IMR-90 (cell line): ENCODE measurements at regions not wholly inside any gene's neighbourhood (a gene's known extent, or its start where the extent isn't known, plus 50 kb on each side); places are given as distances from the start of the nearest gene placed in this dataset.

Experiments
- ATAC-seq: fragments of 200-7000 bp; cut with Tn5 transposase; 2 replicates; pipeline ENCODE4 v1.9.1; 2020; ENCODE audit warnings: low read depth, mild to moderate bottlenecking, moderate library complexity
- BruUV-seq: library from RNA; stranded (reverse); fragments of 400-500 nt; replicated peaks from 2 replicates; lab custom pipeline; 2021; lab: Mats Ljungman, UMichigan
- CTCF ChIA-PET: fragments of 300-600 bp; formaldehyde crosslinking; extraction: SDS; loops from one replicate; lab custom pipeline; 2021; ENCODE audit warnings: antibody characterized with exemption; lab: Yijun Ruan, JAX
- POLR2A ChIA-PET: fragments of 300-600 bp; sonication (Branson Sonifier 250); formaldehyde crosslinking; loops from one replicate; lab custom pipeline; 2022; ENCODE audit warnings: antibody characterized with exemption; ENCODE audit not compliant: unreplicated experiment; lab: Charles Lee
- DNase-seq: peaks from one replicate; pipeline ENCODE4 v3.0.0; 2013
- H2AFZ ChIP-seq: replicated peaks from 2 replicates; pipeline ENCODE3; 2013; ENCODE audit warnings: low read length, mild to moderate bottlenecking; ENCODE audit not compliant: poor library complexity
- H2AK5ac ChIP-seq: 2 replicates; pipeline ENCODE4 v1.6.1; 2013; ENCODE audit warnings: low read depth, low read length, inconsistent platforms
- H2AK9ac ChIP-seq: replicated peaks from 2 replicates; pipeline ENCODE3; 2013; ENCODE audit warnings: mild to moderate bottlenecking, low read depth, low read length, moderate library complexity; ENCODE audit not compliant: poor library complexity
- H2BK120ac ChIP-seq: 2 replicates; pipeline ENCODE4 v1.6.1; 2013; ENCODE audit warnings: low read depth, low read length, inconsistent platforms
- H2BK15ac ChIP-seq: 3 replicates; pipeline ENCODE4 v1.6.1; 2013; ENCODE audit warnings: low read depth, low read length, inconsistent platforms
- H2BK20ac ChIP-seq: 2 replicates; pipeline ENCODE4 v1.6.1; 2013; ENCODE audit warnings: low read depth, mild to moderate bottlenecking, inconsistent platforms, low read length, moderate library complexity
- H2BK5ac ChIP-seq: 2 replicates; pipeline ENCODE4 v1.6.1; 2013; ENCODE audit warnings: mild to moderate bottlenecking, low read depth, low read length, inconsistent platforms; ENCODE audit not compliant: poor library complexity, severe bottlenecking
- H3K14ac ChIP-seq: replicated peaks from 2 replicates; pipeline ENCODE4 v1.6.1; 2013; ENCODE audit warnings: low read depth, low read length, inconsistent platforms
- H3K18ac ChIP-seq: 2 replicates; pipeline ENCODE4 v1.6.1; 2013; ENCODE audit warnings: low read depth, low read length, control low read depth
- H3K23ac ChIP-seq: 2 replicates; pipeline ENCODE4 v1.6.1; 2013; ENCODE audit warnings: low read depth, low read length, inconsistent platforms
- H3K27ac ChIP-seq: 2 replicates; pipeline ENCODE4 v1.5.1; 2013; ENCODE audit warnings: mild to moderate bottlenecking, control low read depth, low read length; ENCODE audit not compliant: insufficient read depth
- H3K27me3 ChIP-seq: 2 replicates; pipeline ENCODE4 v1.6.1; 2013; ENCODE audit warnings: low read length; ENCODE audit not compliant: control insufficient read depth, insufficient read depth
- H3K36me3 ChIP-seq: 2 replicates; pipeline ENCODE4 v1.6.1; 2013; ENCODE audit warnings: low read length, mixed read lengths; ENCODE audit not compliant: control insufficient read depth, insufficient read depth
- H3K4ac ChIP-seq: 2 replicates; pipeline ENCODE4 v1.6.1; 2013; ENCODE audit warnings: low read depth, low read length, inconsistent platforms
- H3K4me1 ChIP-seq: 2 replicates; pipeline ENCODE4 v1.6.1; 2013; ENCODE audit warnings: low read length, mixed read lengths; ENCODE audit not compliant: control insufficient read depth, insufficient read depth
- H3K4me2 ChIP-seq: 2 replicates; pipeline ENCODE4 v1.6.1; 2013; ENCODE audit warnings: low read depth, mild to moderate bottlenecking, control low read depth, low read length, moderate library complexity
- H3K4me3 ChIP-seq: 2 replicates; pipeline ENCODE4 v1.5.1; 2013; ENCODE audit warnings: low read depth, mild to moderate bottlenecking, control low read depth, low read length, moderate library complexity; ENCODE audit not compliant: insufficient read depth
- H3K56ac ChIP-seq: 2 replicates; pipeline ENCODE4 v1.6.1; 2013; ENCODE audit warnings: low read length, inconsistent platforms; ENCODE audit not compliant: insufficient read depth; ENCODE audit errors: extremely low read depth
- H3K79me1 ChIP-seq, 2 experiments: 2 replicates each; pipeline ENCODE4 v1.6.1; 2013; ENCODE audit warnings: low read length in 2 of 2, inconsistent platforms in 1 of 2, low read depth in 1 of 2
- H3K9ac ChIP-seq: 2 replicates; pipeline ENCODE4 v1.6.1; 2013; ENCODE audit warnings: low read depth, low read length, control low read depth
- H3K9me1 ChIP-seq: 2 replicates; pipeline ENCODE4 v1.6.1; 2013; ENCODE audit warnings: low read length, inconsistent platforms; ENCODE audit not compliant: insufficient read depth
- H3K9me3 ChIP-seq: 2 replicates; pipeline ENCODE4 v1.6.1; 2013; ENCODE audit warnings: low read length; ENCODE audit not compliant: control insufficient read depth, insufficient read depth
- H4K20me1 ChIP-seq: 2 replicates; pipeline ENCODE4 v1.6.1; 2013; ENCODE audit warnings: low read length, inconsistent platforms; ENCODE audit not compliant: insufficient read depth
- H4K5ac ChIP-seq: 2 replicates; pipeline ENCODE4 v1.6.1; 2013; ENCODE audit warnings: mild to moderate bottlenecking, low read depth, low read length, control low read depth
- H4K8ac ChIP-seq, 2 experiments: 2 replicates each; pipeline ENCODE4 v1.6.1; 2013; ENCODE audit warnings: low read depth in 2 of 2, low read length in 2 of 2, control low read depth in 1 of 2, inconsistent platforms in 1 of 2
- H4K91ac ChIP-seq: 2 replicates; pipeline ENCODE4 v1.6.1; 2013; ENCODE audit warnings: low read depth, low read length, inconsistent platforms; ENCODE audit not compliant: insufficient read depth
- BHLHE40 ChIP-seq: fragments of 150-350 bp; IDR thresholded peaks from 2 replicates; pipeline ENCODE4 v1.6.1; 2016; ENCODE audit warnings: mild to moderate bottlenecking, low read depth, low read length
- CEBPB ChIP-seq: IDR thresholded peaks from 2 replicates; pipeline ENCODE4 v1.6.1; 2012; ENCODE audit warnings: low read depth, low read length, improper control_type of control experiment
- CHD1 ChIP-seq: IDR thresholded peaks from 2 replicates; pipeline ENCODE4 v1.6.1; 2012; ENCODE audit warnings: low read depth, low read length, improper control_type of control experiment
- FOS ChIP-seq: fragments of 150-350 bp; IDR thresholded peaks from 2 replicates; pipeline ENCODE4 v1.6.1; 2016; ENCODE audit warnings: low read depth, low read length
- MAFK ChIP-seq: IDR thresholded peaks from 2 replicates; pipeline ENCODE4 v1.6.1; 2012; ENCODE audit warnings: low read depth, low read length, improper control_type of control experiment
- MAZ ChIP-seq: IDR thresholded peaks from 2 replicates; pipeline ENCODE4 v1.6.1; 2012; ENCODE audit warnings: low read depth, mild to moderate bottlenecking, low read length, improper control_type of control experiment, moderate library complexity, borderline replicate concordance
- MXI1 ChIP-seq: IDR thresholded peaks from 2 replicates; pipeline ENCODE4 v1.6.1; 2012; ENCODE audit warnings: low read depth, mild to moderate bottlenecking, low read length, moderate library complexity, borderline replicate concordance
- NFE2L2 ChIP-seq: fragments of 150-350 bp; IDR thresholded peaks from 2 replicates; pipeline ENCODE4 v1.6.1; 2016; ENCODE audit warnings: low read depth, mild to moderate bottlenecking, low read length
- POLR2A ChIP-seq: IDR thresholded peaks from 2 replicates; pipeline ENCODE4 v1.6.1; 2012; ENCODE audit warnings: mild to moderate bottlenecking, low read depth, low read length
- RAD21 ChIP-seq: IDR thresholded peaks from 2 replicates; pipeline ENCODE4 v1.6.1; 2012; ENCODE audit warnings: low read length, improper control_type of control experiment
- RCOR1 ChIP-seq: IDR thresholded peaks from 2 replicates; pipeline ENCODE4 v1.6.1; 2012; ENCODE audit warnings: mild to moderate bottlenecking, low read length, improper control_type of control experiment; ENCODE audit not compliant: insufficient replicate concordance
- RFX5 ChIP-seq: IDR thresholded peaks from 2 replicates; pipeline ENCODE4 v1.8.0; 2012; ENCODE audit warnings: low read depth, mild to moderate bottlenecking, low read length, moderate library complexity
- SMC3 ChIP-seq: fragments of 150-350 bp; IDR thresholded peaks from 2 replicates; pipeline ENCODE4 v1.6.1; 2016; ENCODE audit warnings: low read depth, mild to moderate bottlenecking, antibody characterized with exemption, low read length, moderate library complexity
- WGBS, 2 experiments: methylation state at CpG; one replicate each; pipeline versions ENCODE4 v1.1.5 to v1.1.7; 2013; ENCODE audit warnings: missing lambda C conversion rate in 2 of 2; ENCODE audit not compliant: insufficient read length in 1 of 2; ENCODE audit errors: extremely low coverage in 2 of 2; 5-methylcytosine and 5-hydroxymethylcytosine counted together
- dilution Hi-C: fragments of 300-500 bp; cut with HindIII; formaldehyde crosslinking; loops from one replicate; pipeline ENCODE4 v1.14.3; 2018; ENCODE audit warnings: low sequenced_read_pairs; ENCODE audit not compliant: unreplicated experiment
- in situ Hi-C: fragments of 300-500 bp; cut with MboI; formaldehyde crosslinking; loops from 3 replicates; pipeline ENCODE4 v1.14.3; 2019; ENCODE audit warnings: low sequenced_read_pairs, inconsistent platforms, mixed read lengths
- intact Hi-C: fragments of 100-400 bp; cut with micrococcal nuclease; formaldehyde crosslinking; loops from 2 replicates; pipeline ENCODE4 v1.10.0; 2022
- TF ChIP-seq, protein P1 (sequence below): fragments of 150-350 bp; IDR thresholded peaks from 2 replicates; pipeline ENCODE4 v1.6.1; 2017; ENCODE audit warnings: mild to moderate bottlenecking, antibody characterized with exemption, low read length, low read depth
- TF ChIP-seq, protein P2 (sequence below): conservative IDR thresholded peaks from 2 replicates; pipeline ENCODE4 v1.5.1; 2012; ENCODE audit warnings: mild to moderate bottlenecking, low read depth, low read length, improper control_type of control experiment
- TF ChIP-seq, protein P3 (sequence below): fragments of 150-350 bp; IDR thresholded peaks from 2 replicates; pipeline ENCODE4 v1.6.1; 2016; ENCODE audit warnings: low read depth, mild to moderate bottlenecking, low read length, moderate library complexity, borderline replicate concordance

DNA sequence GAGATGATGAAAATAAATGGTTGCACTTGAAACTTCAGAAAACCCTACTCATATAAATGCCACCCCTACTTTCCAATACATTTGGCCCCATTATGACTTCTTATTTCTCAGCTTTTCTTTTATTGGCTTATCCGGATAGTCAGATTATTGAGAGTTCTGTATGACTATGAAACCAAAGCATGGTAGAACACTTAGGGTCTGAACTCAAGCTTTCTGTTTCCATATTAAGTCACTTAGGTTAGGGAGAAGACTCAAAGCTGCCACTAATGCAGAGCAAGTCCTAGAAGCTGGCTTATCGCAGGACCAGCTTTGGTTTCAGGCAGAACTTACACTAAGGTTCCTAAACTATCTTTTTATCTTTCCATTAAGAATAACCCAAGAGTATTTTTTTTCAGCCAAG, 229.9 kb upstream of the CPEB2 start:
- Histone ChIP-seq H3K4me1 (no peaks in the 10 kb centered on the region), H3K4me2 (no peak overlapping the region), H4K20me1 (no peaks in the 10 kb centered on the region), H3K27me3 (no peaks in the 10 kb centered on the region), H2AFZ (no peak overlapping the region), H4K8ac (no peak overlapping the region), H3K4ac (no peak overlapping the region), H3K79me1 (no peaks in the 10 kb centered on the region), H2AK5ac (no peak overlapping the region), H4K91ac (no peak overlapping the region), H4K5ac (no peak overlapping the region), H3K14ac (no peak overlapping the region), H3K36me3 (no peaks in the 10 kb centered on the region), H3K9ac (no peak overlapping the region), H3K18ac (no peak overlapping the region), H3K23ac (no peak overlapping the region), H2BK15ac (no peak overlapping the region), H2AK9ac (no peak overlapping the region), H3K27ac (no peak overlapping the region), H3K56ac (no peak overlapping the region), H2BK20ac (no peak overlapping the region), H3K9me1 (no peaks in the 10 kb centered on the region), H3K4me3 (no peak overlapping the region), H3K9me3 (no peaks in the 10 kb centered on the region), H2BK5ac (no peak overlapping the region), H2BK120ac (no peak overlapping the region)
- DNase-seq (no peak), ATAC-seq (no peak)
- dilution Hi-C loops, result no loop called here
- no CpG with 5 or more reads among the region's 2 CpGs for WGBS, 2 experiments
- ChIA-PET CTCF (no interaction called here), POLR2A (no interaction called here)
- BruUV-seq, result no TSS peak
- intact Hi-C loops, result no loop called here
- in situ Hi-C loops, result no loop called here
- TF ChIP-seq, protein P1, sequence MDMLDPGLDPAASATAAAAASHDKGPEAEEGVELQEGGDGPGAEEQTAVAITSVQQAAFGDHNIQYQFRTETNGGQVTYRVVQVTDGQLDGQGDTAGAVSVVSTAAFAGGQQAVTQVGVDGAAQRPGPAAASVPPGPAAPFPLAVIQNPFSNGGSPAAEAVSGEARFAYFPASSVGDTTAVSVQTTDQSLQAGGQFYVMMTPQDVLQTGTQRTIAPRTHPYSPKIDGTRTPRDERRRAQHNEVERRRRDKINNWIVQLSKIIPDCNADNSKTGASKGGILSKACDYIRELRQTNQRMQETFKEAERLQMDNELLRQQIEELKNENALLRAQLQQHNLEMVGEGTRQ, result no peak
- TF ChIP-seq RCOR1 (no peak), MAFK (no peak), CEBPB (no peak), SMC3 (no peak), NFE2L2 (no peak), RAD21 (no peak), CHD1 (no peak), BHLHE40 (no peak), RFX5 (no peak), FOS (no peak), POLR2A (no peak), MXI1 (no peak), MAZ (no peak)
- TF ChIP-seq, protein P2, sequence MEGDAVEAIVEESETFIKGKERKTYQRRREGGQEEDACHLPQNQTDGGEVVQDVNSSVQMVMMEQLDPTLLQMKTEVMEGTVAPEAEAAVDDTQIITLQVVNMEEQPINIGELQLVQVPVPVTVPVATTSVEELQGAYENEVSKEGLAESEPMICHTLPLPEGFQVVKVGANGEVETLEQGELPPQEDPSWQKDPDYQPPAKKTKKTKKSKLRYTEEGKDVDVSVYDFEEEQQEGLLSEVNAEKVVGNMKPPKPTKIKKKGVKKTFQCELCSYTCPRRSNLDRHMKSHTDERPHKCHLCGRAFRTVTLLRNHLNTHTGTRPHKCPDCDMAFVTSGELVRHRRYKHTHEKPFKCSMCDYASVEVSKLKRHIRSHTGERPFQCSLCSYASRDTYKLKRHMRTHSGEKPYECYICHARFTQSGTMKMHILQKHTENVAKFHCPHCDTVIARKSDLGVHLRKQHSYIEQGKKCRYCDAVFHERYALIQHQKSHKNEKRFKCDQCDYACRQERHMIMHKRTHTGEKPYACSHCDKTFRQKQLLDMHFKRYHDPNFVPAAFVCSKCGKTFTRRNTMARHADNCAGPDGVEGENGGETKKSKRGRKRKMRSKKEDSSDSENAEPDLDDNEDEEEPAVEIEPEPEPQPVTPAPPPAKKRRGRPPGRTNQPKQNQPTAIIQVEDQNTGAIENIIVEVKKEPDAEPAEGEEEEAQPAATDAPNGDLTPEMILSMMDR, result no peak
- TF ChIP-seq, protein P3, sequence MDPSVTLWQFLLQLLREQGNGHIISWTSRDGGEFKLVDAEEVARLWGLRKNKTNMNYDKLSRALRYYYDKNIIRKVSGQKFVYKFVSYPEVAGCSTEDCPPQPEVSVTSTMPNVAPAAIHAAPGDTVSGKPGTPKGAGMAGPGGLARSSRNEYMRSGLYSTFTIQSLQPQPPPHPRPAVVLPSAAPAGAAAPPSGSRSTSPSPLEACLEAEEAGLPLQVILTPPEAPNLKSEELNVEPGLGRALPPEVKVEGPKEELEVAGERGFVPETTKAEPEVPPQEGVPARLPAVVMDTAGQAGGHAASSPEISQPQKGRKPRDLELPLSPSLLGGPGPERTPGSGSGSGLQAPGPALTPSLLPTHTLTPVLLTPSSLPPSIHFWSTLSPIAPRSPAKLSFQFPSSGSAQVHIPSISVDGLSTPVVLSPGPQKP, result no peak
